Keratinocyte (primary cell): ENCODE measurements at regions not wholly inside any gene's neighbourhood (a gene's known extent, or its start where the extent isn't known, plus 50 kb on each side); places are given as distances from the start of the nearest gene placed in this dataset.

Experiments used
- DNase-seq: peaks from one replicate; pipeline ENCODE4 v3.0.0-alpha.2; 2011; ENCODE audit warnings: low read depth, missing footprints, low spot score
- FAIRE-seq: peaks from 2 replicates; lab custom pipeline; 2011; peaks lifted over from hg19 to GRCh38; lab: Jason Lieb, UNC
- H2AFZ ChIP-seq: 2 replicates; pipeline ENCODE4 v1.6.0; 2012; ENCODE audit warnings: low read length, control low read depth, inconsistent platforms; ENCODE audit not compliant: control insufficient read depth
- H3K27ac ChIP-seq: 2 replicates; pipeline ENCODE4 v1.5.1; 2011; ENCODE audit warnings: low read length; ENCODE audit not compliant: control insufficient read depth, insufficient read depth
- H3K27me3 ChIP-seq: 3 replicates; pipeline ENCODE4 v1.6.0; 2011; ENCODE audit warnings: low read length; ENCODE audit not compliant: control insufficient read depth, insufficient read depth; ENCODE audit errors: extremely low read depth
- H3K36me3 ChIP-seq, 2 experiments: 2 replicates in 1 of 2; 3 replicates in 1 of 2; pipeline ENCODE4 v1.5.1; 2011; ENCODE audit warnings: low read length in 2 of 2, mild to moderate bottlenecking in 1 of 2; ENCODE audit not compliant: control insufficient read depth in 2 of 2, insufficient read depth in 2 of 2; ENCODE audit errors: extremely low read depth in 1 of 2
- H3K4me1 ChIP-seq: 3 replicates; pipeline ENCODE4 v1.5.1; 2011; ENCODE audit warnings: low read length; ENCODE audit not compliant: control insufficient read depth, insufficient read depth; ENCODE audit errors: extremely low read depth
- H3K4me2 ChIP-seq: 3 replicates; pipeline ENCODE4 v1.6.0; 2011; ENCODE audit warnings: low read depth, low read length; ENCODE audit not compliant: control insufficient read depth, insufficient read depth; ENCODE audit errors: extremely low read depth
- H3K4me3 ChIP-seq, 3 experiments: fragments of 200-600 bp in 1 of 3; sonication (generic) in 1 of 3; 2 replicates in 2 of 3; 3 replicates in 1 of 3; pipeline ENCODE4 v1.5.1; 2011 to 2016; ENCODE audit warnings: low read length in 3 of 3, mild to moderate bottlenecking in 3 of 3, control low read depth in 2 of 3, inconsistent platforms in 1 of 3, low read depth in 1 of 3, mixed read lengths in 1 of 3, mixed run types in 1 of 3, moderate library complexity in 1 of 3; ENCODE audit not compliant: control insufficient read depth in 2 of 3, insufficient read depth in 2 of 3; ENCODE audit errors: extremely low read depth in 1 of 3
- H3K79me2 ChIP-seq: 2 replicates; pipeline ENCODE4 v1.6.0; 2012; ENCODE audit warnings: low read length; ENCODE audit not compliant: control insufficient read depth, insufficient read depth
- H3K9ac ChIP-seq: 3 replicates; pipeline ENCODE4 v1.6.0; 2011; ENCODE audit warnings: low read length; ENCODE audit not compliant: control insufficient read depth, insufficient read depth; ENCODE audit errors: extremely low read depth
- H3K9me1 ChIP-seq: 3 replicates; pipeline ENCODE4 v1.6.0; 2011; ENCODE audit warnings: low read length; ENCODE audit not compliant: control insufficient read depth, insufficient read depth; ENCODE audit errors: extremely low read depth
- H3K9me3 ChIP-seq: 2 replicates; pipeline ENCODE4 v1.5.1; 2012; ENCODE audit warnings: low read depth, low read length; ENCODE audit not compliant: control insufficient read depth
- H4K20me1 ChIP-seq: 3 replicates; pipeline ENCODE4 v1.6.0; 2011; ENCODE audit warnings: low read length; ENCODE audit not compliant: control insufficient read depth, insufficient read depth; ENCODE audit errors: extremely low read depth
- CTCF ChIP-seq, 3 experiments: IDR thresholded peaks in 1 of 3; conservative IDR thresholded peaks in 1 of 3; optimal IDR thresholded peaks in 1 of 3; 2 replicates in 2 of 3; 3 replicates in 1 of 3; pipeline versions ENCODE3 to v1.5.1; 2011; ENCODE audit warnings: low read length in 3 of 3, mild to moderate bottlenecking in 3 of 3, moderate library complexity in 2 of 3, control low read depth in 1 of 3, inconsistent platforms in 1 of 3; ENCODE audit not compliant: insufficient read depth in 2 of 3; ENCODE audit errors: extremely low read depth in 1 of 3
- EZH2 ChIP-seq: IDR thresholded peaks from one replicate; pipeline ENCODE4 v1.6.1; 2012; ENCODE audit warnings: inconsistent platforms, mild to moderate bottlenecking, low read length, moderate library complexity
- dilution Hi-C: fragments of 300-500 bp; cut with MboI; formaldehyde crosslinking; loops from one replicate; pipeline ENCODE4 v1.7.0; 2020; ENCODE audit warnings: low sequenced_read_pairs; ENCODE audit not compliant: extremely low pct_ligation_motif_present

- no peak for TF ChIP-seq CTCF (optimal IDR thresholded peaks at IDR 0.05 in 1 of 3, IDR thresholded peaks at IDR 0.05 in 1 of 3, conservative IDR thresholded peaks at IDR 0.05 in 1 of 3; ENCODE audit: extremely low read depth in 1 of 3, insufficient read depth in 2 of 3, low read length in 3 of 3)
- TF ChIP-seq EZH2: no peak
- no peaks in the 10 kb centered on the region for H3K27me3 ChIP-seq
- H3K79me2 ChIP-seq: no peaks in the 10 kb centered on the region
- H3K9me3 ChIP-seq: no peaks in the 10 kb centered on the region
- no peaks in the 10 kb centered on the region for H3K9me1 ChIP-seq
- no peaks in the 10 kb centered on the region for H3K36me3 ChIP-seq
- no peak overlapping the region for H3K27ac ChIP-seq
- no peak for FAIRE-seq
- no peaks in the 10 kb centered on the region for H4K20me1 ChIP-seq
- H3K4me2 ChIP-seq: no peak overlapping the region
- no peak overlapping the region for H3K9ac ChIP-seq
- no peak overlapping the region for H3K4me3 ChIP-seq
- dilution Hi-C loops: no loop called here
- no peak for DNase-seq
- no peaks in the 10 kb centered on the region for H3K4me1 ChIP-seq
- H2AFZ ChIP-seq: no peak overlapping the region
Measured at GRCh38 chr16:51035711-51036110, 115.4 kb downstream of the SALL1 start.

- Histone ChIP-seq H3K9me1 (no peaks in the 10 kb centered on the region), H3K79me2 (no peaks in the 10 kb centered on the region), H3K27ac (no peak overlapping the region), H3K4me3 (no peak overlapping the region), H3K4me2 (no peak overlapping the region), H3K36me3 (no peaks in the 10 kb centered on the region), H3K9me3 (no peaks in the 10 kb centered on the region), H4K20me1 (no peaks in the 10 kb centered on the region), H2AFZ (no peak overlapping the region), H3K4me1 (no peaks in the 10 kb centered on the region), H3K9ac (no peak overlapping the region), H3K27me3 (no peaks in the 10 kb centered on the region)
- TF ChIP-seq EZH2 (no peak), CTCF (optimal IDR thresholded peaks at IDR 0.05 in 1 of 3, IDR thresholded peaks at IDR 0.05 in 1 of 3, conservative IDR thresholded peaks at IDR 0.05 in 1 of 3; ENCODE audit: extremely low read depth in 1 of 3, insufficient read depth in 2 of 3, low read length in 3 of 3) (no peak)
- dilution Hi-C loops: no loop called here
- FAIRE-seq: no peak
- DNase-seq: no peak
Measured at GRCh38 chr16:51035110-51035498, 116.0 kb downstream of the SALL1 start.
